Stomach (tissue), 4 donors: ENCODE measurements at regions not wholly inside any gene's neighbourhood (a gene's known extent, or its start where the extent isn't known, plus 50 kb on each side); places are given as distances from the start of the nearest gene placed in this dataset.

ENCODE experiments used
- CTCF ChIP-seq, 7 experiments: fragments of 450-650 bp in 4 of 7; fragments of 200-600 bp in 3 of 7; sonication (generic) in 3 of 7; IDR thresholded peaks; one replicate each; pipeline ENCODE4 v1.5.1; 2016 to 2019; ENCODE audit warnings: antibody characterized with exemption in 7 of 7, control low read depth in 2 of 7, mild to moderate bottlenecking in 1 of 7
- EP300 ChIP-seq: sonication (generic); formaldehyde crosslinking; IDR thresholded peaks from one replicate; pipeline ENCODE4 v1.6.1; 2017; ENCODE audit warnings: antibody characterized with exemption
- POLR2A ChIP-seq, 4 donors: fragments of 450-650 bp; IDR thresholded peaks; one replicate each; pipeline ENCODE4 v1.6.1; 2016; ENCODE audit warnings: antibody characterized with exemption in 4 of 4, control low read depth in 2 of 4, mild to moderate bottlenecking in 1 of 4, moderate library complexity in 1 of 4

- TF ChIP-seq CTCF (IDR thresholded peaks at IDR 0.05) (no peak), EP300 (no peak), POLR2A (IDR thresholded peaks at IDR 0.05) (no peak)
These were observed 245.4 kb upstream of the MEIS1 start for GRCh38 chr2:66189553-66189952.
